SKM-1 treated with dmso at 0.1 percent for 144 hours (cell line): ENCODE measurements at regions not wholly inside any gene's neighbourhood (a gene's known extent, or its start where the extent isn't known, plus 50 kb on each side); places are given as distances from the start of the nearest gene placed in this dataset.
"Not testable (repeated sequence)": the region's sequence is repeated elsewhere in the genome, so short reads cannot be mapped to it uniquely, and the experiment has no call there.

Experiments
- DNase-seq: peaks from one replicate; lab custom pipeline; 2025; ENCODE audit not compliant: unreplicated experiment; lab: John Stamatoyannopoulos, UW

GRCh38 chr14:98928418-98928817 lies 343.6 kb downstream of the BCL11B start:
- no peak for DNase-seq

GRCh38 chr14:98931126-98931525 lies 340.9 kb downstream of the BCL11B start:
- no peak for DNase-seq

- DNase-seq: no peak
Measured at GRCh38 chr14:98931911-98932310, 340.1 kb downstream of the BCL11B start.

GRCh38 chr14:98932431-98933325 lies 339.3 kb downstream of the BCL11B start:
- no peak for DNase-seq

GRCh38 chr14:98934569-98934968 lies 337.4 kb downstream of the BCL11B start:
- not testable (repeated sequence) for DNase-seq

- no peak for DNase-seq
Measured at GRCh38 chr14:98935921-98936320, 336.1 kb downstream of the BCL11B start.

- DNase-seq: no peak
Measured at GRCh38 chr14:98937021-98937420, 335.0 kb downstream of the BCL11B start.

GRCh38 chr14:98937712-98938505 lies 334.1 kb downstream of the BCL11B start:
- no peak for DNase-seq

- no peak for DNase-seq
Measured at GRCh38 chr14:98940693-98941437, 331.1 kb downstream of the BCL11B start.

GRCh38 chr14:98941481-98941880 lies 330.5 kb downstream of the BCL11B start:
- DNase-seq: no peak

- no peak for DNase-seq
Measured at GRCh38 chr14:98943907-98944306, 328.1 kb downstream of the BCL11B start.

GRCh38 chr14:98944989-98945388 lies 327.0 kb downstream of the BCL11B start:
- DNase-seq: no peak

GRCh38 chr14:98945611-98946570 lies 326.1 kb downstream of the BCL11B start:
- DNase-seq: no peak

- no peak for DNase-seq
Measured at GRCh38 chr14:98946940-98947339, 325.1 kb downstream of the BCL11B start.

- DNase-seq: no peak
Measured at GRCh38 chr14:98947911-98948595, 323.9 kb downstream of the BCL11B start.

- no peak for DNase-seq
Measured at GRCh38 chr14:98949051-98949450, 322.9 kb downstream of the BCL11B start.

GRCh38 chr14:98949481-98950135 lies 322.4 kb downstream of the BCL11B start:
- no peak for DNase-seq

GRCh38 chr14:98950353-98950895 lies 321.6 kb downstream of the BCL11B start:
- no peak for DNase-seq

GRCh38 chr14:98951031-98951430 lies 321.0 kb downstream of the BCL11B start:
- DNase-seq: no peak
